ENCODE measurements at regions not wholly inside any gene's neighbourhood (a gene's known extent, or its start where the extent isn't known, plus 50 kb on each side); places are given as distances from the start of the nearest gene placed in this dataset.

GRCh38 chr15:39211108-39211979 lies 369.5 kb upstream of the THBS1 start:
- POLR2A ChIA-PET, result interaction anchor here (0.6 kb wide), 1 partner anchor 266 kb away, joined by 3 read pairs; no protein-coding TSS in a partner anchor
- Histone ChIP-seq H3K9me3 (ENCODE audit: control extremely low read depth in 1 of 5, control insufficient read depth in 4 of 5, insufficient read depth in 2 of 5, low read depth in 1 of 5, low read length in 4 of 5) (peaks cover 0 to 11% (median 0%) of the 10 kb centered on the region in 5 experiments), H3K27ac (ENCODE audit: insufficient read depth in 1 of 2, low read depth in 1 of 2, low read length in 2 of 2, poor library complexity in 1 of 2, severe bottlenecking in 2 of 2) (no peak overlapping the region), H3K4me3 (ENCODE audit: control insufficient read depth in 1 of 7, extremely low read depth in 1 of 7, insufficient read depth in 4 of 7, low read depth in 2 of 7, low read length in 6 of 7) (no peak overlapping the region), H3K36me3 (ENCODE audit: control insufficient read depth in 4 of 4, insufficient read depth in 4 of 4, low read length in 3 of 4) (no peaks in the 10 kb centered on the region), H3K4me1 (ENCODE audit: control extremely low read depth in 1 of 4, control insufficient read depth in 4 of 4, insufficient read depth in 4 of 4, low read length in 3 of 4) (no peaks in the 10 kb centered on the region), H3K27me3 (replicated peaks in 2 of 5; ENCODE audit: control insufficient read depth in 4 of 5, insufficient read depth in 5 of 5, low read length in 4 of 5) (no peaks in the 10 kb centered on the region)
- CTCF ChIA-PET, result no interaction called here
- WGBS (ENCODE audit: insufficient coverage), result 100% methylated on average over 3 of the region's 5 CpGs
- no peak for DNase-seq

- DNase-seq, result no peak
- H3K36me3 ChIP-seq (ENCODE audit: control insufficient read depth in 4 of 4, insufficient read depth in 4 of 4, low read length in 3 of 4), result no peaks in the 10 kb centered on the region
- 94% methylated on average over 6 of the region's 7 CpGs for WGBS (ENCODE audit: insufficient coverage)
- H3K27me3 ChIP-seq (replicated peaks in 2 of 5; ENCODE audit: control insufficient read depth in 4 of 5, insufficient read depth in 5 of 5, low read length in 4 of 5), result no peaks in the 10 kb centered on the region
- POLR2A ChIA-PET, result no interaction called here
- CTCF ChIA-PET, result interaction anchor here (0.7 kb wide), 1 partner anchor 14 kb away, joined by 3 read pairs; no protein-coding TSS in a partner anchor
- H3K27ac ChIP-seq (ENCODE audit: insufficient read depth in 1 of 2, low read depth in 1 of 2, low read length in 2 of 2, poor library complexity in 1 of 2, severe bottlenecking in 2 of 2), result no peak overlapping the region
- no peak overlapping the region for H3K4me3 ChIP-seq (ENCODE audit: control insufficient read depth in 1 of 7, extremely low read depth in 1 of 7, insufficient read depth in 4 of 7, low read depth in 2 of 7, low read length in 6 of 7)
- no peaks in the 10 kb centered on the region for H3K4me1 ChIP-seq (ENCODE audit: control extremely low read depth in 1 of 4, control insufficient read depth in 4 of 4, insufficient read depth in 4 of 4, low read length in 3 of 4)
- H3K9me3 ChIP-seq (ENCODE audit: control extremely low read depth in 1 of 5, control insufficient read depth in 4 of 5, insufficient read depth in 2 of 5, low read depth in 1 of 5, low read length in 4 of 5), result peaks cover 0 to 5% (median 0%) of the 10 kb centered on the region in 5 experiments
Measured at GRCh38 chr15:39213385-39213840, 367.5 kb upstream of the THBS1 start.

- H3K4me3 ChIP-seq (ENCODE audit: control insufficient read depth in 1 of 7, extremely low read depth in 1 of 7, insufficient read depth in 4 of 7, low read depth in 2 of 7, low read length in 6 of 7), result no peak overlapping the region
- WGBS (ENCODE audit: insufficient coverage), result 100% methylated on average over 3 of the region's 5 CpGs
- ChIA-PET CTCF (no interaction called here), POLR2A (no interaction called here)
- H3K36me3 ChIP-seq (ENCODE audit: control insufficient read depth in 4 of 4, insufficient read depth in 4 of 4, low read length in 3 of 4), result no peaks in the 10 kb centered on the region
- H3K9me3 ChIP-seq (ENCODE audit: control extremely low read depth in 1 of 5, control insufficient read depth in 4 of 5, insufficient read depth in 2 of 5, low read depth in 1 of 5, low read length in 4 of 5), result peaks cover 0 to 5% (median 0%) of the 10 kb centered on the region in 5 experiments
- H3K27me3 ChIP-seq (replicated peaks in 2 of 5; ENCODE audit: control insufficient read depth in 4 of 5, insufficient read depth in 5 of 5, low read length in 4 of 5), result no peaks in the 10 kb centered on the region
- no peak overlapping the region for H3K27ac ChIP-seq (ENCODE audit: insufficient read depth in 1 of 2, low read depth in 1 of 2, low read length in 2 of 2, poor library complexity in 1 of 2, severe bottlenecking in 2 of 2)
- no peak for DNase-seq
- H3K4me1 ChIP-seq (ENCODE audit: control extremely low read depth in 1 of 4, control insufficient read depth in 4 of 4, insufficient read depth in 4 of 4, low read length in 3 of 4), result no peaks in the 10 kb centered on the region
Measured at GRCh38 chr15:39215015-39215414, 365.9 kb upstream of the THBS1 start.

DNA sequence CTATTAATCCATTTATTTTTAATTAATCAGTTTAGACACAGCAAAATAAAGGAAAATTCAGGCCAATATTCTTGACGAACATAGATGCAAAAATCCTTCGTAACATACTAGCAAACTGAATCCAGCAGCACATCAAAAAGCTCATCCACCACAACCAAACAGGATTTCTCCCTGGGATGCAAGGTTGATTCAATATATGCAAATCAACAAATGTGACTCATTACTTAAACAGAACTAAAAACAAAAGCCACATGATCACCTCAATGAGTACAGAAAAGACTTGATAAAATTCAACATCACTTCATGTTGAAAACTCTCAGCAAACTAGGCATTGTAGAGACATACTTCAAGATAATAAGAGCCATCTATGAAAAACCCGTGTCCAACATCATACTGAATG lies 364.1 kb upstream of the THBS1 start:
- peaks cover 0 to 1% (median 0%) of the 10 kb centered on the region in 5 experiments for H3K9me3 ChIP-seq (ENCODE audit: control extremely low read depth in 1 of 5, control insufficient read depth in 4 of 5, insufficient read depth in 2 of 5, low read depth in 1 of 5, low read length in 4 of 5)
- H3K4me1 ChIP-seq (ENCODE audit: control extremely low read depth in 1 of 4, control insufficient read depth in 4 of 4, insufficient read depth in 4 of 4, low read length in 3 of 4), result no peaks in the 10 kb centered on the region
- ChIA-PET POLR2A (no interaction called here), CTCF (interaction anchor here (0.7 kb wide), 1 partner anchor 364 kb away, joined by 3 read pairs; the partner anchor contains the start of gene THBS1)
- WGBS (ENCODE audit: insufficient coverage), result 89% methylated on average over 2 of the region's 3 CpGs
- H3K4me3 ChIP-seq (ENCODE audit: control insufficient read depth in 1 of 7, extremely low read depth in 1 of 7, insufficient read depth in 4 of 7, low read depth in 2 of 7, low read length in 6 of 7), result no peak overlapping the region
- H3K27me3 ChIP-seq (replicated peaks in 2 of 5; ENCODE audit: control insufficient read depth in 4 of 5, insufficient read depth in 5 of 5, low read length in 4 of 5), result no peaks in the 10 kb centered on the region
- H3K36me3 ChIP-seq (ENCODE audit: control insufficient read depth in 4 of 4, insufficient read depth in 4 of 4, low read length in 3 of 4), result no peaks in the 10 kb centered on the region
- no peak for DNase-seq
- no peak overlapping the region for H3K27ac ChIP-seq (ENCODE audit: insufficient read depth in 1 of 2, low read depth in 1 of 2, low read length in 2 of 2, poor library complexity in 1 of 2, severe bottlenecking in 2 of 2)

DNA sequence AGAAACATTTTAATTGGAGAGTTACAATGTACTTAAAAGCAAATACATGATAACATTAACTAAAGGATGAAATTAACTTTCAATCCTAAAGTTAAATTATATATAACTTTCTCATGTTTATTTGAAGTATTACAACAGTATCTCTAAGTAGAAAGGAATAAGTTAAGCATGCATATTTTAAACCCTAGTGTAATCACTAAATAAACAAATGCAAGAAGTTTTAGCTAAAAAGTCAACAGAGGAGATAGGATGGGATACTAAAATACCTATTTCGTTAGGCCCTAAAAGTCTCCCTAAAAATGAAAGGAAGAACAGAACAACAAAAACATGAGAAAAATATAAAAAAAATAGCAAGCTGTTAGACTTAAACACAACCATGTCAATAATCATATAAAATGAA lies 361.3 kb upstream of the THBS1 start:
- WGBS (ENCODE audit: insufficient coverage), result no CpG with 5 or more reads among the region's 1 CpG
- Histone ChIP-seq H3K4me3 (ENCODE audit: control insufficient read depth in 1 of 7, extremely low read depth in 1 of 7, insufficient read depth in 4 of 7, low read depth in 2 of 7, low read length in 6 of 7) (no peak overlapping the region), H3K27ac (ENCODE audit: insufficient read depth in 1 of 2, low read depth in 1 of 2, low read length in 2 of 2, poor library complexity in 1 of 2, severe bottlenecking in 2 of 2) (no peak overlapping the region), H3K9me3 (ENCODE audit: control extremely low read depth in 1 of 5, control insufficient read depth in 4 of 5, insufficient read depth in 2 of 5, low read depth in 1 of 5, low read length in 4 of 5) (no peaks in the 10 kb centered on the region), H3K27me3 (replicated peaks in 2 of 5; ENCODE audit: control insufficient read depth in 4 of 5, insufficient read depth in 5 of 5, low read length in 4 of 5) (no peaks in the 10 kb centered on the region), H3K36me3 (ENCODE audit: control insufficient read depth in 4 of 4, insufficient read depth in 4 of 4, low read length in 3 of 4) (no peaks in the 10 kb centered on the region), H3K4me1 (ENCODE audit: control extremely low read depth in 1 of 4, control insufficient read depth in 4 of 4, insufficient read depth in 4 of 4, low read length in 3 of 4) (no peaks in the 10 kb centered on the region)
- DNase-seq, result no peak
- ChIA-PET CTCF (no interaction called here), POLR2A (no interaction called here)

DNA sequence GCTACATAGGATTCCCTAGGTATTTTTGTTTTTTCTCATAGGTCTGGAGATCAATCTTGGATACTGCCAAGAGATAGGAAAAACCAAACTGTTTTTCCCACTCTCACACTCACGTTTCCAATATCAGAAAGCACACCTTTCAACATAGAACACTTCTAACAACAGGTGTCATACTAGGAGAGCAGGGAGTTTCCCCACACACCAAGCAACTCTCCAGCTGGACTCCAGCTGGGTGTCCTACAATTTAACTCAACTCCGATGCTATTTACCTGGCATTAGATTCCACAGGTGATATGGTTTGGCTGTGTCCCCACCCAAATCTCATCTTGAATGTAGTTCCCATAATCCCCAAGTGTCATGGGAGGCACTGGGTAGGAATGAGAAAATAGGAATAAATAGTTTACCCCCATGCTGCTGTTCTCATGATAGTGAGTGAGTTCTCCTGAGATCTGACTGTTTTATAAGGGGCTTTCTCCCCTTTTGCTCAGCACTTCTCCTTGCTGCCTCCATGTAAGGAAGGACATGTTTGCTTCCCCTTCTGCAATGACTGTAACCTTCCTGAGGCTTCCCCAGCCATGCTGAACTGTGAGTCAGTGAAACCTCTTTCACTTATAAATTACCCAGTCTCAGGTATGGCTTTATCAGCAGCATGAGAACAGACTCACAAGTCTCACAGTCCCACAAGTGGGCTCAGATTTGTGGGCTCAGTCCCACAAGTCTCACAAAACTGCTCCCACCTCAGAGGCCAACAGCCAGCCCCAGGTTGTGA lies 354.5 kb upstream of the THBS1 start:
- Histone ChIP-seq H3K4me1 (ENCODE audit: control extremely low read depth in 1 of 4, control insufficient read depth in 4 of 4, insufficient read depth in 4 of 4, low read length in 3 of 4) (no peaks in the 10 kb centered on the region), H3K9me3 (ENCODE audit: control extremely low read depth in 1 of 5, control insufficient read depth in 4 of 5, insufficient read depth in 2 of 5, low read depth in 1 of 5, low read length in 4 of 5) (no peaks in the 10 kb centered on the region), H3K27me3 (replicated peaks in 2 of 5; ENCODE audit: control insufficient read depth in 4 of 5, insufficient read depth in 5 of 5, low read length in 4 of 5) (no peaks in the 10 kb centered on the region), H3K36me3 (ENCODE audit: control insufficient read depth in 4 of 4, insufficient read depth in 4 of 4, low read length in 3 of 4) (no peaks in the 10 kb centered on the region), H3K27ac (ENCODE audit: insufficient read depth in 1 of 2, low read depth in 1 of 2, low read length in 2 of 2, poor library complexity in 1 of 2, severe bottlenecking in 2 of 2) (no peak overlapping the region), H3K4me3 (ENCODE audit: control insufficient read depth in 1 of 7, extremely low read depth in 1 of 7, insufficient read depth in 4 of 7, low read depth in 2 of 7, low read length in 6 of 7) (no peak overlapping the region)
- no peak for DNase-seq
- CTCF ChIA-PET, result interaction anchor here (1.0 kb wide), 1 partner anchor 13 kb away, joined by 3 read pairs; no protein-coding TSS in a partner anchor
- POLR2A ChIA-PET, result no interaction called here
- 94% methylated on average over 2 of the region's 2 CpGs for WGBS (ENCODE audit: insufficient coverage)

- Histone ChIP-seq H3K27me3 (replicated peaks in 2 of 5; ENCODE audit: control insufficient read depth in 4 of 5, insufficient read depth in 5 of 5, low read length in 4 of 5) (no peaks in the 10 kb centered on the region), H3K4me3 (ENCODE audit: control insufficient read depth in 1 of 7, extremely low read depth in 1 of 7, insufficient read depth in 4 of 7, low read depth in 2 of 7, low read length in 6 of 7) (no peak overlapping the region), H3K4me1 (ENCODE audit: control extremely low read depth in 1 of 4, control insufficient read depth in 4 of 4, insufficient read depth in 4 of 4, low read length in 3 of 4) (no peaks in the 10 kb centered on the region), H3K36me3 (ENCODE audit: control insufficient read depth in 4 of 4, insufficient read depth in 4 of 4, low read length in 3 of 4) (no peaks in the 10 kb centered on the region), H3K9me3 (ENCODE audit: control extremely low read depth in 1 of 5, control insufficient read depth in 4 of 5, insufficient read depth in 2 of 5, low read depth in 1 of 5, low read length in 4 of 5) (no peaks in the 10 kb centered on the region), H3K27ac (ENCODE audit: insufficient read depth in 1 of 2, low read depth in 1 of 2, low read length in 2 of 2, poor library complexity in 1 of 2, severe bottlenecking in 2 of 2) (no peak overlapping the region)
- POLR2A ChIA-PET, result no interaction called here
- WGBS (ENCODE audit: insufficient coverage), result no CpG with 5 or more reads among the region's 1 CpG
- CTCF ChIA-PET, result interaction anchor here (1.0 kb wide), 1 partner anchor 13 kb away, joined by 3 read pairs; no protein-coding TSS in a partner anchor
- DNase-seq, result no peak
Measured at GRCh38 chr15:39227001-39227400, 353.9 kb upstream of the THBS1 start.
